ENCODE measurements at regions not wholly inside any gene's neighbourhood (a gene's known extent, or its start where the extent isn't known, plus 50 kb on each side); places are given as distances from the start of the nearest gene placed in this dataset.

- Mint-ChIP-seq H3K4me3 (no peak overlapping the region), H3K36me3 (ENCODE audit: low read depth) (no peaks in the 10 kb centered on the region), H3K27ac (no peak overlapping the region), H3K27me3 (no peaks in the 10 kb centered on the region), H3K9me3 (no peaks in the 10 kb centered on the region), H3K4me1 (no peaks in the 10 kb centered on the region)
- ChIA-PET POLR2A (no interaction called here), CTCF (no interaction called here)
- no peak for DNase-seq
- intact Hi-C loops (cut with micrococcal nuclease) = no loop called here
- no peak for ATAC-seq (ENCODE audit: low read depth)
- TF ChIP-seq CTCF (IDR thresholded peaks at IDR 0.05) = no peak
Observed at GRCh38 chr18:67232991-67233390, 283.5 kb downstream of the DSEL start.

- ATAC-seq (ENCODE audit: low read depth) (no peak), DNase-seq (no peak)
- no peak for TF ChIP-seq CTCF (IDR thresholded peaks at IDR 0.05)
- H3K36me3 Mint-ChIP-seq (ENCODE audit: low read depth) = no peaks in the 10 kb centered on the region
- intact Hi-C loops (cut with micrococcal nuclease) = no loop called here
- H3K27ac Mint-ChIP-seq = no peak overlapping the region
- POLR2A ChIA-PET = no interaction called here
- no peaks in the 10 kb centered on the region for H3K4me1 Mint-ChIP-seq
- no peak overlapping the region for H3K4me3 Mint-ChIP-seq
- no peaks in the 10 kb centered on the region for H3K27me3 Mint-ChIP-seq
- CTCF ChIA-PET = no interaction called here
- H3K9me3 Mint-ChIP-seq = no peaks in the 10 kb centered on the region
Observed at GRCh38 chr18:67232406-67232805, 284.1 kb downstream of the DSEL start.

GRCh38 chr18:67222887-67223286, 293.6 kb downstream of the DSEL start:
- POLR2A ChIA-PET = no interaction called here
- CTCF ChIA-PET = interaction anchor here (1.6 kb wide), 1 partner anchor 1438 kb away, joined by 3 read pairs; no protein-coding TSS in a partner anchor
- no peaks in the 10 kb centered on the region for H3K36me3 Mint-ChIP-seq (ENCODE audit: low read depth)
- no peaks in the 10 kb centered on the region for H3K9me3 Mint-ChIP-seq
- no peaks in the 10 kb centered on the region for H3K27me3 Mint-ChIP-seq
- no peak overlapping the region for H3K27ac Mint-ChIP-seq
- DNase-seq (no peak), ATAC-seq (ENCODE audit: low read depth) (no peak)
- H3K4me1 Mint-ChIP-seq = no peaks in the 10 kb centered on the region
- no peak for TF ChIP-seq CTCF (IDR thresholded peaks at IDR 0.05)
- intact Hi-C loops (cut with micrococcal nuclease) = no loop called here
- H3K4me3 Mint-ChIP-seq = no peak overlapping the region

GRCh38 chr18:67219821-67220220, 296.7 kb downstream of the DSEL start:
- TF ChIP-seq CTCF (IDR thresholded peaks at IDR 0.05) = no peak
- H3K27me3 Mint-ChIP-seq = no peaks in the 10 kb centered on the region
- H3K4me1 Mint-ChIP-seq = no peaks in the 10 kb centered on the region
- ATAC-seq (ENCODE audit: low read depth) (no peak), DNase-seq (no peak)
- intact Hi-C loops (cut with micrococcal nuclease) = loop anchor here (5.0 kb wide), 1 partner anchor 297 kb away; the partner anchor contains the start of gene DSEL
- no peaks in the 10 kb centered on the region for H3K9me3 Mint-ChIP-seq
- H3K36me3 Mint-ChIP-seq (ENCODE audit: low read depth) = no peaks in the 10 kb centered on the region
- no peak overlapping the region for H3K27ac Mint-ChIP-seq
- POLR2A ChIA-PET = no interaction called here
- CTCF ChIA-PET = no interaction called here
- no peak overlapping the region for H3K4me3 Mint-ChIP-seq

GRCh38 chr18:67218556-67218955, 298.0 kb downstream of the DSEL start:
- no peak for TF ChIP-seq CTCF (IDR thresholded peaks at IDR 0.05)
- no peak for ATAC-seq (ENCODE audit: low read depth)
- H3K4me1 Mint-ChIP-seq = no peaks in the 10 kb centered on the region
- no peaks in the 10 kb centered on the region for H3K27me3 Mint-ChIP-seq
- ChIA-PET POLR2A (no interaction called here), CTCF (interaction anchor here (1.0 kb wide), 1 partner anchor 1442 kb away, joined by 5 read pairs; no protein-coding TSS in a partner anchor)
- no peaks in the 10 kb centered on the region for H3K9me3 Mint-ChIP-seq
- no peak overlapping the region for H3K27ac Mint-ChIP-seq
- no peak overlapping the region for H3K4me3 Mint-ChIP-seq
- DNase-seq = no peak
- intact Hi-C loops (cut with micrococcal nuclease) = loop anchor here (5.0 kb wide), 1 partner anchor 299 kb away; the partner anchor contains the start of gene DSEL
- no peaks in the 10 kb centered on the region for H3K36me3 Mint-ChIP-seq (ENCODE audit: low read depth)

All from activated B cell treated with CpG ODN at 0.5 μM for 24 hours (primary cell).